ENCODE measurements at regions not wholly inside any gene's neighbourhood (a gene's known extent, or its start where the extent isn't known, plus 50 kb on each side); places are given as distances from the start of the nearest gene placed in this dataset.

DNA sequence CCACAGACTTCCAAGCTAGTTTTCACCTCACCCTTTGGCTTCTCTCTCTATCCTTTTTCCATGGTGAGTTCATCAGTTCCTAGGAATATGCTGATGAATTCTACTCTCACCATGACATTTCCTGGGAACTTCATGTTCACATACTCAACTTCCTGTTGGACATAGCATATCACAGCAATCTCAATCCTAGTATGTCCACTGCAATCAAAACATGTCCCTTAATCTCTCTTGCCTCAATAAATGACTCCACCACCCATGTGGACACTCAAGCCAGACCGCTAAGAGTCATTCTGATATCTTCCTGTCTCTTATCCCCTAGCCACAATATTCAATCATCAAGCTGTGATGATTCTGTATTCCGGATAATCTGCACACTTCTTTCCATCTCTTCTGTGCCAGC is 66.7 kb upstream of the MME start:
- no peak for DNase-seq
- Histone ChIP-seq H3K79me1 (replicated peaks; ENCODE audit: low read length, poor library complexity, severe bottlenecking) (no peaks in the 10 kb centered on the region), H3K4me1 (ENCODE audit: control insufficient read depth, insufficient read depth, low read depth, low read length) (no peaks in the 10 kb centered on the region), H3K9me3 (ENCODE audit: control insufficient read depth, low read length) (no peaks in the 10 kb centered on the region), H4K8ac (ENCODE audit: low read length) (no peak overlapping the region), H3K36me3 (ENCODE audit: control insufficient read depth in 1 of 2, insufficient read depth in 2 of 2, low read depth in 1 of 2, low read length in 2 of 2) (no peaks in the 10 kb centered on the region), H3K18ac (ENCODE audit: low read depth in 1 of 2, low read length in 2 of 2) (no peak overlapping the region), H2BK12ac (ENCODE audit: low read length in 2 of 2) (no peak overlapping the region), H3K27me3 (ENCODE audit: control insufficient read depth in 1 of 2, insufficient read depth in 1 of 2, low read length in 2 of 2) (no peaks in the 10 kb centered on the region), H3K4me3 (ENCODE audit: insufficient read depth in 1 of 2, low read depth in 1 of 2, low read length in 2 of 2) (no peak overlapping the region), H4K91ac (ENCODE audit: low read length) (no peak overlapping the region), H3K23ac (ENCODE audit: low read length in 2 of 2) (no peak overlapping the region), H3K4me2 (ENCODE audit: low read length, poor library complexity, severe bottlenecking) (no peak overlapping the region), H2AK5ac (ENCODE audit: low read length, severe bottlenecking) (no peak overlapping the region), H2BK120ac (ENCODE audit: low read depth, low read length) (no peak overlapping the region), H2BK5ac (ENCODE audit: low read depth, low read length, poor library complexity, severe bottlenecking) (no peak overlapping the region), H3K9ac (ENCODE audit: low read length) (no peak overlapping the region), H2AFZ (ENCODE audit: low read depth, low read length) (no peak overlapping the region), H2BK15ac (ENCODE audit: low read depth, poor library complexity, severe bottlenecking) (no peak overlapping the region), H3K27ac (ENCODE audit: low read length, poor library complexity, severe bottlenecking) (no peak overlapping the region), H3K4ac (ENCODE audit: low read depth in 1 of 2, low read length in 2 of 2) (no peak overlapping the region), H3K14ac (ENCODE audit: low read length in 2 of 2) (no peak overlapping the region)
- WGBS = 80% methylated on average over 2 of the region's 2 CpGs

DNA sequence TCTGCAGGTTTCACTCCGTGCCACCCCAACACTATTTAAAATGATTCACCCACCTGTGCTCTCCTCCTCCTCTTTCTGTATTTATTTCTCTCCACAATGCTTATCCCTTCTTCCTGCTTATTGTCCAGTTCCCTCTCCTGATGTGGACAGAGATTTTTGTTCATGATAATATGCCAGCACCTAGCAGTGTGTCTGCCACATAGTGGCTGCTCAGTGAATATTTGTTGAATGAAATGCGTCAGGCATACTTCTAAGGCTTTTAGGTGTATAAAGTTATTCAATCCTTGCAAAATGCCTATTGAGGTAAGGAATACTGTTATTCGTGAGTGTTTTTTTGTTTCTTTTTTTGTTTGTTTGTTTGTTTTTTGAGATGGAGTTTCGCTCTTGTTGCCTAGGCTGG is 67.5 kb upstream of the MME start:
- Histone ChIP-seq H2BK15ac (ENCODE audit: low read depth, poor library complexity, severe bottlenecking) (no peak overlapping the region), H3K27ac (ENCODE audit: low read length, poor library complexity, severe bottlenecking) (no peak overlapping the region), H3K36me3 (ENCODE audit: control insufficient read depth in 1 of 2, insufficient read depth in 2 of 2, low read depth in 1 of 2, low read length in 2 of 2) (no peaks in the 10 kb centered on the region), H3K4me3 (ENCODE audit: insufficient read depth in 1 of 2, low read depth in 1 of 2, low read length in 2 of 2) (no peak overlapping the region), H3K4me1 (ENCODE audit: control insufficient read depth, insufficient read depth, low read depth, low read length) (no peaks in the 10 kb centered on the region), H2AFZ (ENCODE audit: low read depth, low read length) (no peak overlapping the region), H3K79me1 (replicated peaks; ENCODE audit: low read length, poor library complexity, severe bottlenecking) (no peaks in the 10 kb centered on the region), H3K4me2 (ENCODE audit: low read length, poor library complexity, severe bottlenecking) (no peak overlapping the region), H3K18ac (ENCODE audit: low read depth in 1 of 2, low read length in 2 of 2) (no peak overlapping the region), H2BK5ac (ENCODE audit: low read depth, low read length, poor library complexity, severe bottlenecking) (no peak overlapping the region), H4K91ac (ENCODE audit: low read length) (no peak overlapping the region), H4K8ac (ENCODE audit: low read length) (no peak overlapping the region), H2BK12ac (ENCODE audit: low read length in 2 of 2) (no peak overlapping the region), H3K27me3 (ENCODE audit: control insufficient read depth in 1 of 2, insufficient read depth in 1 of 2, low read length in 2 of 2) (no peaks in the 10 kb centered on the region), H3K4ac (ENCODE audit: low read depth in 1 of 2, low read length in 2 of 2) (no peak overlapping the region), H3K9ac (ENCODE audit: low read length) (no peak overlapping the region), H2BK120ac (ENCODE audit: low read depth, low read length) (no peak overlapping the region), H3K23ac (ENCODE audit: low read length in 2 of 2) (no peak overlapping the region), H3K14ac (ENCODE audit: low read length in 2 of 2) (no peak overlapping the region), H2AK5ac (ENCODE audit: low read length, severe bottlenecking) (no peak overlapping the region), H3K9me3 (ENCODE audit: control insufficient read depth, low read length) (no peaks in the 10 kb centered on the region)
- WGBS = 96% methylated on average over 4 of the region's 4 CpGs
- no peak for DNase-seq

DNA sequence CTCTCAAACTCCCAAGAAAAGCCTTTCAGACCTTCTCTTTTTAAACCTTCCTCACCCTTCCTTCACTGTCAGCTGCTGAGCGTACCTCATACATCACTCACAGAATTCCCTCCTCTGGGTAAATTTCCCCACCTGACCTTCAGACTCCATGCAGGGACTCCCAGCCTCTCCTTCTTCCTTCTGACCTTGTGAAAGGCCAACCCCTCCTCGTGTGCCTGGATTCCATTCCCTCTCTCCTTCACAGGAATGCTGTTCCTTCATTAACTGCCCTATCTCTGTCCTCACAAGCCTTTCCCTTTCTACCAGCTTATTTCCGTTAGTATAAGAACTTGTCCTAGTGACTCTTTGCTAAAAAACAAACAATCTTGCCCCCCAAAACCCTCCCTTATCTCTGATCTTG is 69.7 kb upstream of the MME start:
- no peak overlapping the region for H3K23ac ChIP-seq (ENCODE audit: low read length in 2 of 2)
- no peak overlapping the region for H3K27ac ChIP-seq (ENCODE audit: low read length, poor library complexity, severe bottlenecking)
- no peak overlapping the region for H3K14ac ChIP-seq (ENCODE audit: low read length in 2 of 2)
- no peaks in the 10 kb centered on the region for H3K4me1 ChIP-seq (ENCODE audit: control insufficient read depth, insufficient read depth, low read depth, low read length)
- no peak overlapping the region for H2BK12ac ChIP-seq (ENCODE audit: low read length in 2 of 2)
- 58% methylated on average over 3 of the region's 3 CpGs for WGBS
- H2AFZ ChIP-seq (ENCODE audit: low read depth, low read length) = no peak overlapping the region
- H2BK120ac ChIP-seq (ENCODE audit: low read depth, low read length) = no peak overlapping the region
- DNase-seq = no peak
- no peak overlapping the region for H3K4me2 ChIP-seq (ENCODE audit: low read length, poor library complexity, severe bottlenecking)
- H3K9me3 ChIP-seq (ENCODE audit: control insufficient read depth, low read length) = no peaks in the 10 kb centered on the region
- H3K9ac ChIP-seq (ENCODE audit: low read length) = no peak overlapping the region
- no peaks in the 10 kb centered on the region for H3K36me3 ChIP-seq (ENCODE audit: control insufficient read depth in 1 of 2, insufficient read depth in 2 of 2, low read depth in 1 of 2, low read length in 2 of 2)
- no peaks in the 10 kb centered on the region for H3K27me3 ChIP-seq (ENCODE audit: control insufficient read depth in 1 of 2, insufficient read depth in 1 of 2, low read length in 2 of 2)
- no peak overlapping the region for H2BK5ac ChIP-seq (ENCODE audit: low read depth, low read length, poor library complexity, severe bottlenecking)
- no peak overlapping the region for H2AK5ac ChIP-seq (ENCODE audit: low read length, severe bottlenecking)
- H3K4me3 ChIP-seq (ENCODE audit: insufficient read depth in 1 of 2, low read depth in 1 of 2, low read length in 2 of 2) = no peak overlapping the region
- H4K91ac ChIP-seq (ENCODE audit: low read length) = no peak overlapping the region
- no peak overlapping the region for H3K18ac ChIP-seq (ENCODE audit: low read depth in 1 of 2, low read length in 2 of 2)
- no peak overlapping the region for H3K4ac ChIP-seq (ENCODE audit: low read depth in 1 of 2, low read length in 2 of 2)
- H4K8ac ChIP-seq (ENCODE audit: low read length) = no peak overlapping the region
- no peaks in the 10 kb centered on the region for H3K79me1 ChIP-seq (replicated peaks; ENCODE audit: low read length, poor library complexity, severe bottlenecking)
- no peak overlapping the region for H2BK15ac ChIP-seq (ENCODE audit: low read depth, poor library complexity, severe bottlenecking)

DNA sequence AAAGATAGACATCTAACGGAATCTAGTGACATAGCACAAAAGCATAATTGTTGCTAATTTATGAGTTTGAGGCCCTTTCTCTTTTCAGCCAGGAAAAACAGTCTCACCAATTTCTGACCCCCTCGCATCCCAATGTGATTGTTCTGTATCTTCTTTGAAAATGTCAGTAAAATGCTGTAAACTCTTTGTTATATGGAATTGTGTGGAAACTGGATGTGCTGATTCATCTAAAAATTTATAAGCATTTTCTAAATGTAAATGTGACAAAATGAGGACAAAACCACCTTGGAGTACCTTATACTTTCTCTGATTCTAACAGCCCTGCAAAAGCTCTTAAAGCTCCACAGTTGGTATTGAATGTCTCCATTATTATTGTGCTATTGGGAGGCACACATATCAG is 70.9 kb upstream of the MME start:
- WGBS = 100% methylated on average over 1 of the region's 2 CpGs
- H3K27ac ChIP-seq (ENCODE audit: low read length, poor library complexity, severe bottlenecking) = no peak overlapping the region
- no peaks in the 10 kb centered on the region for H3K9me3 ChIP-seq (ENCODE audit: control insufficient read depth, low read length)
- no peak overlapping the region for H3K9ac ChIP-seq (ENCODE audit: low read length)
- H3K36me3 ChIP-seq (ENCODE audit: control insufficient read depth in 1 of 2, insufficient read depth in 2 of 2, low read depth in 1 of 2, low read length in 2 of 2) = no peaks in the 10 kb centered on the region
- no peak overlapping the region for H2AFZ ChIP-seq (ENCODE audit: low read depth, low read length)
- H3K4me2 ChIP-seq (ENCODE audit: low read length, poor library complexity, severe bottlenecking) = no peak overlapping the region
- no peak overlapping the region for H2BK5ac ChIP-seq (ENCODE audit: low read depth, low read length, poor library complexity, severe bottlenecking)
- no peak overlapping the region for H4K8ac ChIP-seq (ENCODE audit: low read length)
- H3K14ac ChIP-seq (ENCODE audit: low read length in 2 of 2) = no peak overlapping the region
- H3K4ac ChIP-seq (ENCODE audit: low read depth in 1 of 2, low read length in 2 of 2) = no peak overlapping the region
- DNase-seq = no peak
- H3K4me1 ChIP-seq (ENCODE audit: control insufficient read depth, insufficient read depth, low read depth, low read length) = no peaks in the 10 kb centered on the region
- H3K4me3 ChIP-seq (ENCODE audit: insufficient read depth in 1 of 2, low read depth in 1 of 2, low read length in 2 of 2) = no peak overlapping the region
- no peak overlapping the region for H2BK12ac ChIP-seq (ENCODE audit: low read length in 2 of 2)
- no peak overlapping the region for H3K18ac ChIP-seq (ENCODE audit: low read depth in 1 of 2, low read length in 2 of 2)
- no peak overlapping the region for H3K23ac ChIP-seq (ENCODE audit: low read length in 2 of 2)
- H3K79me1 ChIP-seq (replicated peaks; ENCODE audit: low read length, poor library complexity, severe bottlenecking) = no peaks in the 10 kb centered on the region
- H4K91ac ChIP-seq (ENCODE audit: low read length) = no peak overlapping the region
- H2BK120ac ChIP-seq (ENCODE audit: low read depth, low read length) = no peak overlapping the region
- H2BK15ac ChIP-seq (ENCODE audit: low read depth, poor library complexity, severe bottlenecking) = no peak overlapping the region
- no peaks in the 10 kb centered on the region for H3K27me3 ChIP-seq (ENCODE audit: control insufficient read depth in 1 of 2, insufficient read depth in 1 of 2, low read length in 2 of 2)
- no peak overlapping the region for H2AK5ac ChIP-seq (ENCODE audit: low read length, severe bottlenecking)

All from mesenchymal stem cell (in vitro differentiated cells and primary cell).